SIG-M5 treated with dmso at 0.1 percent for 504 hours (cell line): ENCODE measurements at regions not wholly inside any gene's neighbourhood (a gene's known extent, or its start where the extent isn't known, plus 50 kb on each side); places are given as distances from the start of the nearest gene placed in this dataset.

ENCODE experiments used
- DNase-seq: peaks from one replicate; lab custom pipeline; 2025; ENCODE audit not compliant: unreplicated experiment; lab: John Stamatoyannopoulos, UW

DNA sequence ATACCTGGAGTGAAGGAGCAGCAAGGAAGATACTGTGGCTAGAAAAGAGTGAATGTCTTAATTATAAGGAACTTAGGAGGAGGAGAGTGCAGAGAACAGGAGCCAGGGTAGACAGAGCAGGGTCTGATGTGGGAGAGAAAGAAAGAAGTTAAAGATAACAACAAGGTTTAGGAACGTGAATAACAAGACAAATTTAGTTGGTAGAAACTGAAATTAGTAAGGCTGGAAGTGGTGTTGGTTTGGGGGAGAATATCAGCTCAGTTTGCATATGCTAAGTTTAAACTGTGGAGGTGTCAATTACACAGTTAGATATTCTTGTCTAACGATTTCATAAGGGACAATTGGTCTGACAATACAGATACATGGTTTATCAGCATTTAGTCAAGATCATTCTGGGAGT lies 1123.7 kb upstream of the PABPC4L start:
- no peak for DNase-seq

DNA sequence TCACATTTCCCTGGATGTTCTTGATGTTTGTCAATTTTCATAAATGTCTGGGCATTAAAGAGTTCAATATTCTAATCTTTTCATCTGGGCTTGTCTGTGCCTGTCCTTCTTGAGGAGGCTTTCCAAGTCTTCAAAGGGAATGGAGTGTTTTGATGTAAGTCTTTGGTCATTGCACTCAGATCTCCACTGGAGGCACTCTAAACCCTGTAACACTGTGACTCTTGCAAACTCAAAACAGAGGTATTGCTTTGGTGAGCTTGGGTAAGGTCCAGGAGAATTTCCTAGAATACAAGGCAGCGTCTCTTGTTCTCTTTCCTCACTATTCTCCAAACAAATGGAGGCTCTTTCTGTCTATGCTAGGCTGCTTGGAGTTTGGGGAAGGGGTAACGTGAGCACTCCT lies 1118.1 kb upstream of the PABPC4L start:
- no peak for DNase-seq

DNA sequence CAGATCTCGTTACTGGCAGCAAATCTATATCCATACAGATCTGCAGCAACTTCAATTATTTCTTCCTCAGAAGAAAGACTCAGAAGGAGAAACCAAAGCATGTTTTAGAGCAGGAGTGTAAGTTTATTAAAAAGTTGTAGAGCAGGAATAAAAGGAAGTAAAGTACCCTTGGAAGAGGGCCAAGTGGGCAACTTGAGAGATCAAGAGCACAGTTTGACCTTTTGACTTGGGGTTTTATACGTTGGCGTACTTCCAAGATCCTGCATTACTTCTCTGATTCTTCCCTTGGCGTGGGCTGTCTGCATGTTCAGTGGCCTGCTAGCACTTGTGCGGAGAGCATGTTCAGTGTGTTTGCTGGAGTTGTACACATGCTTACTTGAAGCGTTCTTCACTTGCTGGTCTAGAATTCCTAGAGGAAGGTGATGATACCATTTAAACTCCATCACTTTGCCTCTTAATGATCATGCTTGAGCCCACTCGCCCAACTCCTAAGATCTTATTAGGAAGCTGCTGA lies 1114.7 kb upstream of the PABPC4L start:
- DNase-seq: no peak

DNA sequence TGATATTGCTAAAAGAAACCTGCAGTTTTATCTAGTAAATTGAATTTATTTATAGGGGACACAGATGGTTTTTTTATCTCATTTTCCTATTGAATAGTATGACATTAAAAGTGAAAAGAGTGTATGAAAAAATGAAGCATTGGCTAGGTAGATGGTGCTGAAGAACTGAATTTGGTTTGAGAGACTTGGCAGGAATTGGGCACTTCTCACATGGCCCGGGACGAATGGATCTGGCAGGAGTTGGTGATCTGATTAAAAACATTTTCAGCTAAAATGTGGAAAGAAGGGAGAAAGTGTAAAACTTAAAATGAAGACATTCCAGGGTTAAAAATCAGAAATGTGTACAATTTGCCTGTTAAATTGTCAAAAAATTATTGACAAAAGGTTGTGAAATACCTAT lies 1088.5 kb upstream of the PABPC4L start:
- DNase-seq: no peak

DNA sequence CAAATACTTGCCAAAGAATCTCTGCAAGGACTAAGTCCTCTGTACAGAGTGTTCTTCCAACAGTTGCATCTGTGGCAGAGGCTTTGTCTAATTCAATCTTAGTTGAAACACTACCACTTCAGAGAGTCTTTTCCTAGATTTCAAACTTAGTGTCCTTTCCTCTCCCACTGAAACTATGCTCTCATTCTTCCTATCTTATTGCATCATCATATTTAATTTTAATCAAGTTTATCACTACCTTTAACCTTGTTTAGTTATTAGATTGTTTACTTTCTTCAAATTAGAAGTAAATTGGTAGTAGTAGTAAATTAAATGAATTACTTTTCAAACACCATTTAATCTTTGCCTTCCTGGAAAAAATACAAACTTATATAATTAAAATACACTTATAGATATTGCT lies 1082.3 kb upstream of the PABPC4L start:
- DNase-seq: no peak

DNA sequence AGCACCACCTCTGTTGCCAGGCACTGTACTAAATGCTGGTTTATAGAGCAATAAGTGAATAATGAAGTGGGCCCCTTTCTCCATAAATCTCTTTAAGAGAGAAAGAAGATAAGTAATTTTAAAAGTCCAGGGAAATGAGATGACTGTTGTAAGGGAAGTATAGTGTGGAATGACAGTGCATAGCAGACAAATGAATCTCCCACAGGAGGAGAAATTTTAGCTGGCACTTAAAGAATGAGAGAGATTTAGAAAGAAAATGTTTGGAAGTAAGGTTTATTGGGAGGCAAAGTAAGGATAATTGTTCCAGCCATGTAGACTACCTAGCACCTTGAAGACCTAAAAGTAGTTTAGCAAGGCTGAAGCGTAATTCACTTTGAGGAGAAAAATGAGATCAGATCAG lies 1081.1 kb upstream of the PABPC4L start:
- DNase-seq: no peak

DNA sequence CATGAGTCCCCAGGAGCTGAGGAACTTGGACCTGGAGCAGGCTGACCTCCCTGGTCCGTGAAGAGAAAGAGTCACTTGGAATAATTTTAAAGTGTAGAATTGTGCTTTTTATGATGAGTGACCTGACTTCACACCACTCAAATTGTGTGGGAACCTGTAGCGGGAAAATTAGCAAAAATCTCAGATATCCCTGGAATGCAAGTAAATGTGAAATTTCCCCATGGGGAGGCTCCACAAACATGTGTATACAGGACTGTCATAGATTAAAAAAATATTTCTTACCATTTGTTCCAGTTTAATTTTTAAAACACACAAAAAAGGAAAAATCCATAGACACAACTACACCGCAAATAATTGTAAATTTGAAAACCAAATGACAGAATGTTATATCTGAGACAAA lies 1079.6 kb upstream of the PABPC4L start:
- no peak for DNase-seq

DNA sequence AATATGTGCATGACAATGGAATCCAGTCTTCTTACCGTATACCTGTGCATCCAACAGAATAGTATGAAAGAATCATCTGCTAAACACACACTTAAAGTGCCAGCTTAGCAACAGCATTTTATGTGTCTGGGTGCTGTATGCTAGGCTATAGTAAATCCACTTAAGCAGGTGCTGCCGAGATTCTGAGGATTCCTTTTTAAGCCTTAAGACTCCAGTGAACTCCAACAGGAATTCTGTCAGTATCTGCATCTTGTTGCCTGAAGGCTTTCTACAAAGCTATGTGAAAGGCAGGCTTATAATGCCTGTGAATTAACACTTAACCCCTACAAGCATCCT lies 1076.4 kb upstream of the PABPC4L start:
- no peak for DNase-seq

DNA sequence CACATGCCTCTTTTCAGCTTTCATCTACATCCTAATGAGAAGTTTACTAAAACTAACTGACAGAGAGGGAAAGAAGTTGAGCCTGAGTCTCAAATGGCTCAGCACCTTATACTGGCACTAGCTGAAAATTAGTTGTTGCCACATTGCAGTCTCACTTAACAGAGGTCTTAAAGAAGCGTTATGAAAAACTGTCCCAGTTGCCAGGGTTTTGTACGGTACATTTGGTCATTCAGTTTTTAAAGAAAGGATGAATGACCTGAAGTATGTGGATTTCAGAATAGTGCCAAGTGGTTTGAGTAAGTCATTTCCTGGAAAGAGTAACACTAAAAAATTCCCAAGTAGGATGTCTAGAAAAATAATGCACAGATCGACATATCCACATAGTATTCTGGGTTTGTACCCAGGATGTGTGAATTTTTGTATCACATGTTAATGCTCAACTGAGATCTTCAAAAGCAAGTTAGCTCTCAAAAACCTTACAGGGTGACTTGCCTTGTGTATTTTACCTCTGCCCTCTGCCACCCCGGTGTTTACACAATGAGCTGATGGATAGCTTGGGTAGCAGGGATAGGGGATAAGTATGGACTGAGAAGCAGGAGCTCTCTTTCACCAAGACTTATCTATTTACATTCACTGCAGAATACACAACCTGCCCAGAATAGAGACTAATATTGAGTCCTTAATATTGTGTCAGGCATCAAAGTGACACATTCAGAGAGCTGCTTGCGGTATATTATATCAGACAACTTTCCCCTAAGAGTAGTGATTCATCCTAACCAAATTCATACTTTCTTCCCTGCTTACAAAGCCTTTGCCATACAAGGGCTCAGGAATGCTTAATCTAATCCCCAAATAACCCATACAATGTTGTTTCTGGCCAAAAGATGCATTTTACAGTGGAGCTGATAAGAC lies 1075.7 kb upstream of the PABPC4L start:
- no peak for DNase-seq

DNA sequence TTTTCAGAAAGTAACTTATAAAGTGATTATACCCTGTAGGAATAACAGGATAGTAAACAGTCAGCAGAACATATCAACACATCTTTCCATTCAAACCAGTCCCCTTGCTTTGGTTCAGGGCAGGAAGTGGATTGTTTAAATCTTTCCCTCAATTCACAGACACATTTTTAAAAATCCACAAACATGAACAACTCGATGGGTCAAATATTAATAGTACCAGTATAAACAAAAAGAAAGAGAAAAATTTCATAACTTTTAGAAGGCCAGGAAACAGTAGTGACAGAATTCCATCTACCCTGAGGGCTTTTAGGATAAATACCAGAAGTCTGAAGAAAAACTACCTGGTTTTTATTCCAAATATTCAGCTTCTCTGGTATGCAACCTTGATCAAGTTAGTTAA lies 1072.8 kb upstream of the PABPC4L start:
- DNase-seq: no peak

DNA sequence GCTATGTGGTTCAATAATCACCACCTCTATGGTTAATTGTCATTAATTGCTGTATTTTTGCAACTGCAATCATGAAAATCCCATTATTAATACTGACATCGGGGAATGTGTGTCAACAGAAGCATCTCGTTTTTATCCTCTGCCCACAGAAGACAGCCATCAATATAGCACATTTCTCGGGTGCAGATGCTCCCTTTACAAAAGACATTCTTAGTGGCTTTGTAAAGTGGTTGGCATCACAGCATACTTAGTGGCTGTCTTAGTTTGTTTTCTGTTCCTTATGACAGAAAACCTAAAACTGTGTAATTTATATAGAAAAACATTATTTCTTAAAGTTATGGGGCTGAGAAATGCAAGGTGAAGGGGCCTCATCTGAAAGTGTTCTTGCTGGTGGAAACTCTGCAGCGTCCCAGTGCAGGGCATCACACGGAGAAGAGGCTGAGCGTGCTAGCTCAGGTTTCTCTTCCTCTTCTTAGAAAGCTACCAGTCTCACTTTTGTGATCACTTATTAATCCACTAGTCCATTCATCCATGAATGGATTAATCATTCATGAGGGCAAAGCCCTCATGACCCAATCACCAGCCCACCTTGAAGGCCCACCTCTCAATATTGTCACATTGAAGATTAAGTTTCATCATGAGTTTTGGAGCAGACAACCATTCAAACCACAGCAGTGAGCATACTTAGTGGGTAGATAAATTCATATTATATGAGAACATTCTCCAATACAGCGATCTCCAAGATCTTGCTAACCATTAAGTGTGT lies 1067.7 kb upstream of the PABPC4L start:
- no peak for DNase-seq

DNA sequence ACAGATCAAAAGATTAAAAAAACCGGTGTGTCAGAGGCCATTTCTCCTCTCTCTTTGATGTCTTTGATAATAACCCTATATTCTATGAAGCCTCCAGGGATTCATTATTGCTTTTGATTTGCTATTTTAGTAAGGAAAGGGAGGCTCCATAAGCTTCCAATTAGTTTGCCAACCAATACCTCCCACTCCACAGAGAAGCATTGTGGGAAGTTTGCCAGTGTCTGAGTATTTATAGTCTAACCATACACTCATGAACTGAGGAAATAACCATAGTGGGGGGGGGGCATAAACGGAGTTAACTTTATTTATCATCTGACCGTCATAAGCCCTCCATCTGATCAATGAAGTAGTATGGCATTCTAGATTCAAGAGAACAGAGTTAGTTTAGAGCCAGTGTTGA lies 1066.8 kb upstream of the PABPC4L start:
- no peak for DNase-seq

DNA sequence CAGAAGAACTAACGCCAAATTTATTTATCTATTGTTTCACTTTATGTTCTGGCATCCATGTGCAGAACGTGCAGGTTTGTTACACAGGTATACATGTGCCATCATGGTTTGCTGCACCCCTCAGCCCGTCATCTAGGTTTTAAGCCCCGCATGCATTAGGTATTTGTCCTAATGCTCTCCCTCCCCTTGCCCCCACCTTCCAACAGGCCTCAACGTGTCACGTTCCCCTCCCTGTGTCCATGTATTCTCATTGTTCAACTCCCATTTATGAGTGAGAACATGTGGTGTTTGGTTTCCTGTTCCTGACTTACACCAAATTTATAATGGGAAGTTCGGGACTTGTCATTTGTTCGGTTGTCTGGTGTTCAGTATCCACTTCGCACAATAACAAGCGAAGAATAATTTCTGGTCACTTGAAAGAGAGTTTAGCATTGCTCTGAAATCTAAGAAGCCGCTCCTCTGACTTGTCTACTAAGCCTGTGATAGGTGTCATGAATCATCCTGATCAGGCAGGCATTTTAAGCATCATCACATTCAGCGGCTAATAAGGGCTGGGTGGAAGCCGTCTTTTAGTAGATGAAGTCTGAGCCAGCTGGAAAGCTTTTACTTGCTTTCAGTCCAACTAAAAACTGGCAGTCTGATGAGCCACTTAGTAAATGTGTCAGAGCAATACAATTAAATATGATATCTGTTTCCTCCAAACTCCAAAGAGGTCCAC lies 1065.7 kb upstream of the PABPC4L start:
- no peak for DNase-seq

DNA sequence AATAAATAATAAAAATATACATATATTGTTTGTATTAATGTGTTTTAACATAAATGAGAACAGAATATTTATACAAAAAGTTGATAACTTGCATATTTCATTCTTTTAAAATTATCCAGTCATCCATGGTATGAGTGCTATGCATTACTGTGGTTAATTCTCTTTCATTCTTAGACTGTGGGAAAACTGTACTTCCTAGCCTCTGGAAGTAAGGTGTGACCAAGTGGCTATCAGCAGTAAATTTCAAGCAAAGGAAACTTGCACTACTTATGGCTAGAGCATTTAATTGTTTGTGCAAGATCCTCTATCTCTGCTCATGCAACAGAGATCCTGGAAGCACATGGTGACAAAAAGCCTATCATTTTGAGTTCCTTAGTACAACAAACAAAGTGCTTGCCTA lies 1054.5 kb upstream of the PABPC4L start:
- DNase-seq: no peak

DNA sequence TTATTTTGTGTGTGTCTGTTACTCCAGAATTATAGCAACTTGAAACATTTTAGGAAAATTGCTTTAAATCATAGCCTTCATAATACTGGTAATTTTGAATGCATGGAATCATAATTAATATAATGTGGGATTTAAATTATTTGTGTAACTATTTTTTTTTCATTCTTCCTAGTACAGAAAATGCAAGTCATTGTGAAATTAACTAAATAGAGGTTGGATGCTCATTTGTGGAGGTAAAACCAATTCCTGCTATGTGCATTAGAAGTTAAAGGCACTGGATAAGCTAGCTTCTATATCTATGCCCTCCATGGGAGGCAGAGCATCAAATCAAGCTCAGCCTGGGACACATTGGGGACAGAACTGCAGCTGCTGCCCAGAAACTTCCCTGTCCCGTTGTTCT lies 1048.5 kb upstream of the PABPC4L start:
- DNase-seq: no peak

DNA sequence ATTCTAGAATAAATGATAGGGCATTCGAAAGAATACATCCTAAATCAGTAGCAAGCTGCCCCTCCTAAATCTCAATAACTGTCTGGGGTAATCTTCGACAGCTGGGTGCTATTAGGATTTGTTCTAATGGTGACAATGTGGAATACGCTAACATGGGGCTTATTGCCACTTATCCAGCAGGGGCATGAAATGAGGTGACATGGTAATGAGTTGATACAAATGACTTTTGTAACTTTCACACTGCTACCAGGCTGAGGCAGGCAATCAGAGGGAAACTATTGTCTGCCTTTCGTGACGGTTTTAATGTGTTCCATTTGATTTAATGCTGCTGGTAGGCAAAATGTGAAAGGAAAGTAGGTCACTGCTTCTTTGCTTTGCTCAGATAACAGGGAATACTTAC lies 1047.4 kb upstream of the PABPC4L start:
- no peak for DNase-seq

DNA sequence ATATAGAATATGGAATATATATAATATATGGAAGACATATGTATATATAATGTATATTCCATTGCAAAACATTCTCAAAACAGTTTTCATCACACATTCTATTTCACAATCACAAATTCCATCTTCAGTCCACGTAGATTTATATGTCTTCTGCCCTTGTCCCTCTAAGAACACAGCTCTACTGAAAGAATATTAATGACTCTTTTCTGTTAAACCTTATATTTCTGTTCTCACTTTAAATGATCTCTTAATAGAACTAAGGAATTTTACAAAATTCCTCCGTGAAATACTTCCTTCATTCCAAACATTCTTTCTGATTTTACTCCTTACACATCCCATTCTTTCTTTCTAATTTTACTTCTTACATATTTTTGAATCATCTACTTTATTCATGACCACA lies 1043.1 kb upstream of the PABPC4L start:
- no peak for DNase-seq

DNA sequence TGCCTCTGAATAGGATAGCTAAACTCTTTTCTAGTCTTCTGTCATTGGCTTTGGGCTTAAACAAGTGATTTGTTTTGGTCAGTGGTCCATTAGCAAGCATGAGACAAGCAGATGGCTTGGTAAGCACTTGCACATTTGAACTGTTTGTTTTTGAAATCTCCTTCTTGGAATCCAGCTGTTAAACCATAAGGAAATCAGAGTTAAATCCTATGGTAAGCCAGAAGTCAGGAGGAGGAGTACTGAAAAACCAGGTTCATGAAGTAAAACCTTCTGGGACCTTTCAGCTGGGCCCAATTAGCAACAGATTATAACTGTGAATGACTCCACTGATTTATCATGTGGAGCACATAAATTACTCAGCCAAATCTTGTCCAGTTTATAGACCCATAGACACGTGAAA lies 1042.5 kb upstream of the PABPC4L start:
- DNase-seq: no peak

DNA sequence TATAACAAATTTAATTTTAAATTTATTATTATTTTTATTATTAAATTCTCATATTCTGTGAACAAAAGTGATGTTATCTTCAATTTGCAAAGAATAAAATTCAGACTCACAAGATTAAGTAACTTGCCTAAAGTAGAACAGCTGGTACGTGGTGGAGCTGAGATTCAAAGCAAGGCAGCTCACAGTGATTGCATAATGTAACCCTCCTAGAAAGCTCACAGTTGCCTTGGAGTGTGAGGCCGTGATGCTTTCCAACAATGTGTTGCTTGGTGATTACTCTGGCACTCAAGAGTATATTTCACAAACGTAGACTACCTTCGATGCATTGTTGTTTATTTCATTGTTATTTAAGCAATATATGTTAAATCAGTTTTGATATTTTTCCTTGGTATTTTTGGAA lies 1039.2 kb upstream of the PABPC4L start:
- no peak for DNase-seq

DNA sequence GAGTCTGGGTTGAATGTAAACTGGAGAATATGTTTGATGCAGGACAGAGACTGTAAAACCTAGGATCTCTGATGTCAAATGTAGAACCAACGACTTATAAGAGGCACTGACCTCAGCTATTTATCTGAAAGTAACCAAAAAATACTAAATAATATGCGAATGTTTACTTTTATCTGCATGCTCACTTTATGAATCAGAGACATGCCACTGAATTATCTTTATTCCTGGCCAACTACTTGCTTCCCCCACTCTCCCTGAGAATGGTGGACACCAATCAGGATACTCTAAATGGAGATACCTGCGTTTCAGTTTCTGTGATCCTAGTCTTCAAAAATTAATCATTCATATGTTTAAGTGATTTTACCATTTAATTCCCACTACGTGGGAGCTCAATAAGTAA lies 1038.4 kb upstream of the PABPC4L start:
- DNase-seq: no peak

DNA sequence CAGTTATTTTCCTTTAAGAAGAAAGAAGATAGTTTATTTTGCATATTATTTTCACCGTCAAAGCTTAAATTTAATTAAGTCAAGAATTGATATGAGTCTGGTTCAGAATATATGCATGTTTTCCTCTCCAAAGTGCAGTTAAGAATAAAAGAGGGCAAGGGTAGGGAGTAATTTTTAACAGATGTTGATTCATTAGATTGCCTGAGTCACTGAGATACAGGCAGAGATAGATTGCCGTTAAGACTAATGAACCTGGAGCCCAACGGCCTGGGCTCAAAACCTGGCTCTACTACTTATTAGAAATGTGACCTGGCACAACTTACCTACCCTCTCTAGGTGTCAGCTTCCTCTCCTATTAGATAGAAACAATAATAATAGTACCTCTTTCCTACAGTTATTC lies 1037.4 kb upstream of the PABPC4L start:
- no peak for DNase-seq

DNA sequence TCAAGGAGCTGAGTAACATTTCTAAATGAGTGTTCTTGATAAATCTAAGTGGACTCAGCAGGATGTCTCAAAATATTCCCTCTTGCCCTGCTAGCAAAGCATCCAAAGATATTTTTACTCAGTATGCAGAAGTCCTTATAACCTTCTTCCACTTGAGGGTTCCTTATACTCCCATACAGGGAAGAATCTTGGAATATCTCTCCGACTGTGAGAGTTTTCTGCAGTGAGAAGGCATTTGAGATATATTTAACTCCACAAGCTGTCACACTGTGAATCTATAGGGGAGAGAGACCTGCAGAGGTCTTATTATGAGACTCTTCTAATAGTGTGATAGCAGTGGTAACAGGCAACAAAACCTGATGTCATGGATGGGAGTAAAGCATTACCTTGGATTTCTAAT lies 1034.5 kb upstream of the PABPC4L start:
- no peak for DNase-seq
